ENCODE measurements at regions not wholly inside any gene's neighbourhood (a gene's known extent, or its start where the extent isn't known, plus 50 kb on each side); places are given as distances from the start of the nearest gene placed in this dataset.
A peak's percentile ranks its signal among the peaks of the same experiment; 100 is the strongest.

DNA sequence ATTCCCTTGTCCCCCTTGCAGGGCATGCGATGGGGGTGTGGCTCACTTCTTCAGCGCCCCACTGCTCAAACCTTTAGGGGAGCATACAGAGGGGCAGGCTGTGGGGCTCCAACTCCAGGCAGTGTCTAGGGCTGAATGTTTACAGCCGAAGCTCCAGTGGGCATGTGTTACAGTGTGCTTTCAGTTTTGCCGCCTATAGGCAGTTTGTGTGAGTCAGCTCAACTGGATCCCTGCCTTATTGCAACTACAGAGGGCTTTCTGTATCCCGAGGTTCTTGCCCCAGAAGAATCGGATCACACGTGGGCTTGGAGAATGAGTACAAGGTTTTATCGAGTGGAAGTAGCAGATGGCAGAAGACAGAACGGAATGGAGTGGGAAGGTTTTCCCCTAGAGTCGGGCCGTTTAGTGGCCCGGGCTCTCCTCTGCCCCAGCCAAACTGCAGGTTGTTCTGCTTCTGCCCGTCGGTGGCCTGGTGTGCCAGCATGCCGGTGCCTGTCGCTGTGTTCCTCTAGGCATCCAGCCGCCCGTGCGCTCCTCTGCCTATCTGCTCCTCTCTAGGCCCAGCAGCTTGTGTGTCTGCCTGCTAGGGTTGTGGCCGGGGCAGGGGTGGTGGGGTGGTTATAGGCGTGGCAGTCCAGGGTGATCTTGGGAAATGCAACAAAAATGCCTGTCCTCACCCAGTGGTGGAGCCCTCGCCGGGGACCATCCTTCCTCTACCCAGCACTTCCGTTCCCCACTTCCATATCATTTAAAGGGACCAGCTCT lies 435.9 kb upstream of the SGCG start:
- no peak for ATAC-seq
- TF ChIP-seq EP300 (IDR thresholded peaks at IDR 0.05) = no peak
- no peak for TF ChIP-seq POLR2A (IDR thresholded peaks at IDR 0.05)
- TF ChIP-seq, protein P1, sequence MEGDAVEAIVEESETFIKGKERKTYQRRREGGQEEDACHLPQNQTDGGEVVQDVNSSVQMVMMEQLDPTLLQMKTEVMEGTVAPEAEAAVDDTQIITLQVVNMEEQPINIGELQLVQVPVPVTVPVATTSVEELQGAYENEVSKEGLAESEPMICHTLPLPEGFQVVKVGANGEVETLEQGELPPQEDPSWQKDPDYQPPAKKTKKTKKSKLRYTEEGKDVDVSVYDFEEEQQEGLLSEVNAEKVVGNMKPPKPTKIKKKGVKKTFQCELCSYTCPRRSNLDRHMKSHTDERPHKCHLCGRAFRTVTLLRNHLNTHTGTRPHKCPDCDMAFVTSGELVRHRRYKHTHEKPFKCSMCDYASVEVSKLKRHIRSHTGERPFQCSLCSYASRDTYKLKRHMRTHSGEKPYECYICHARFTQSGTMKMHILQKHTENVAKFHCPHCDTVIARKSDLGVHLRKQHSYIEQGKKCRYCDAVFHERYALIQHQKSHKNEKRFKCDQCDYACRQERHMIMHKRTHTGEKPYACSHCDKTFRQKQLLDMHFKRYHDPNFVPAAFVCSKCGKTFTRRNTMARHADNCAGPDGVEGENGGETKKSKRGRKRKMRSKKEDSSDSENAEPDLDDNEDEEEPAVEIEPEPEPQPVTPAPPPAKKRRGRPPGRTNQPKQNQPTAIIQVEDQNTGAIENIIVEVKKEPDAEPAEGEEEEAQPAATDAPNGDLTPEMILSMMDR (IDR thresholded peaks at IDR 0.05) = no peak
- no peak for TF ChIP-seq POLR2AphosphoS5 (IDR thresholded peaks at IDR 0.05)
- Histone ChIP-seq H3K4me3 (no peak overlapping the region), H3K9me3 (peaks cover 0 to 4% (median 0%) of the 10 kb centered on the region in 3 donors), H3K27me3 (no peaks in the 10 kb centered on the region), H3K4me1 (no peaks in the 10 kb centered on the region), H3K27ac (no peak overlapping the region), H3K36me3 (no peaks in the 10 kb centered on the region)
- WGBS, 2 donors (ENCODE audit: low coverage in 1 of 2) = 74 to 79% methylated on average over 4 to 14 of the region's 24 CpGs

GRCh38 chr13:22748866-22749577 lies 431.8 kb upstream of the SGCG start:
- Histone ChIP-seq H3K36me3 (no peaks in the 10 kb centered on the region), H3K4me1 (no peaks in the 10 kb centered on the region), H3K27me3 (no peaks in the 10 kb centered on the region), H3K4me3 (no peak overlapping the region), H3K9me3 (no peaks in the 10 kb centered on the region), H3K27ac (no peak overlapping the region)
- no peak for ATAC-seq
- TF ChIP-seq, protein P1 (IDR thresholded peaks at IDR 0.05) = no peak
- TF ChIP-seq POLR2AphosphoS5 (IDR thresholded peaks at IDR 0.05) (no peak), POLR2A (IDR thresholded peaks at IDR 0.05) (no peak), EP300 (IDR thresholded peaks at IDR 0.05) (no peak)
- 38 to 45% methylated on average over 5 of the region's 5 CpGs for WGBS, 2 donors (ENCODE audit: low coverage in 1 of 2)

DNA sequence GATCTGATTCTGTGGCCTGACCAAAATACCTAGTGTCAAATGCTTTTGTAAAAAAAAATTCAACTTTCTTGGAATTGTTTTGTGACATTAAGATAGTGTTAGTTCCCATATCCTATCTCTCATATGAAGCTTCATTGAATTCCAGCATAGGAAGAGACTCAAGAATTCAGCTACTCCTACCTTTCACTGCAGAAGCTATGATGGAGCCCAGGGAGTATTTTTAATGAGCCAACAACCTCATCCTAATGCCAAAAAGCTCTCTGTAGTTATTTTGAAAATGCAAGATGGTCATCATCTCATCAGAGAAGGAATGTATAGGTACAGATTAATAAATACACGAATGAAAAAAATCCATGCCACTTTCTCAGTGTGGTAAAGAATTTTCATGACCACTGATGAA lies 431.2 kb upstream of the SGCG start:
- Histone ChIP-seq H3K4me3 (no peak overlapping the region), H3K9me3 (no peaks in the 10 kb centered on the region), H3K4me1 (no peaks in the 10 kb centered on the region), H3K27ac (no peak overlapping the region), H3K27me3 (no peaks in the 10 kb centered on the region), H3K36me3 (no peaks in the 10 kb centered on the region)
- 71 to 75% methylated on average over 1 of the region's 1 CpG for WGBS, 2 donors (ENCODE audit: low coverage in 1 of 2)
- TF ChIP-seq, protein P1 (IDR thresholded peaks at IDR 0.05) = no peak
- TF ChIP-seq POLR2AphosphoS5 (IDR thresholded peaks at IDR 0.05) (no peak), EP300 (IDR thresholded peaks at IDR 0.05) (no peak), POLR2A (IDR thresholded peaks at IDR 0.05) (no peak)
- ATAC-seq = no peak

GRCh38 chr13:22757530-22758120 lies 423.2 kb upstream of the SGCG start:
- Histone ChIP-seq H3K9me3 (no peaks in the 10 kb centered on the region), H3K36me3 (no peaks in the 10 kb centered on the region), H3K4me1 (no peaks in the 10 kb centered on the region), H3K27me3 (no peaks in the 10 kb centered on the region), H3K27ac (no peak overlapping the region), H3K4me3 (no peak overlapping the region)
- no peak for ATAC-seq
- TF ChIP-seq EP300 (IDR thresholded peaks at IDR 0.05) (no peak), POLR2A (IDR thresholded peaks at IDR 0.05) (no peak), POLR2AphosphoS5 (IDR thresholded peaks at IDR 0.05) (no peak)
- TF ChIP-seq, protein P1 (IDR thresholded peaks at IDR 0.05) = peak in 2 of 4 experiments; percentile 29 to 45
- 24 to 44% methylated on average over 3 of the region's 3 CpGs for WGBS, 2 donors (ENCODE audit: low coverage in 1 of 2)

Measured in gastroesophageal sphincter (tissue), 4 donors.